Glomerular visceral epithelial cell (primary cell): ENCODE measurements at regions not wholly inside any gene's neighbourhood (a gene's known extent, or its start where the extent isn't known, plus 50 kb on each side); places are given as distances from the start of the nearest gene placed in this dataset.

ENCODE experiments used
- DNase-seq: peaks from one replicate; pipeline ENCODE4 v3.0.0-alpha.2; 2016; ENCODE audit errors: extremely low spot score

- peak; percentile 86 for DNase-seq
Observed at GRCh38 chr14:65281991-65282895, 130.3 kb upstream of the FUT8 start.

GRCh38 chr14:65282896-65283253 is 129.7 kb upstream of the FUT8 start:
- no peak for DNase-seq

- DNase-seq = no peak
Observed at GRCh38 chr14:65286443-65286842, 126.1 kb upstream of the FUT8 start.

- DNase-seq = no peak
Observed at GRCh38 chr14:65287264-65288131, 125.0 kb upstream of the FUT8 start.

- DNase-seq = peak; percentile 86
Observed at GRCh38 chr14:65290830-65291229, 121.7 kb upstream of the FUT8 start.

- DNase-seq = no peak
Observed at GRCh38 chr14:65291531-65291930, 121.0 kb upstream of the FUT8 start.

GRCh38 chr14:65294816-65295215 is 117.7 kb upstream of the FUT8 start:
- no peak for DNase-seq

GRCh38 chr14:65296402-65296801 is 116.1 kb upstream of the FUT8 start:
- DNase-seq = no peak

GRCh38 chr14:65296876-65297275 is 115.7 kb upstream of the FUT8 start:
- DNase-seq = no peak

GRCh38 chr14:65297744-65298143 is 114.8 kb upstream of the FUT8 start:
- DNase-seq = no peak

GRCh38 chr14:65299826-65300225 is 112.7 kb upstream of the FUT8 start:
- DNase-seq = no peak

- no peak for DNase-seq
Observed at GRCh38 chr14:65301862-65302539, 110.5 kb upstream of the FUT8 start.

GRCh38 chr14:65302571-65303189 is 109.8 kb upstream of the FUT8 start:
- DNase-seq = no peak

GRCh38 chr14:65303190-65303898 is 109.2 kb upstream of the FUT8 start:
- peak; percentile 37 for DNase-seq

- DNase-seq = no peak
Observed at GRCh38 chr14:65303899-65304222, 108.7 kb upstream of the FUT8 start.

- DNase-seq = no peak
Observed at GRCh38 chr14:65304239-65304638, 108.3 kb upstream of the FUT8 start.

- DNase-seq = no peak
Observed at GRCh38 chr14:65304963-65305362, 107.6 kb upstream of the FUT8 start.

- DNase-seq = no peak
Observed at GRCh38 chr14:65308536-65308935, 104.0 kb upstream of the FUT8 start.

GRCh38 chr14:65310568-65310967 is 102.0 kb upstream of the FUT8 start:
- no peak for DNase-seq

GRCh38 chr14:65312859-65313258 is 99.7 kb upstream of the FUT8 start:
- no peak for DNase-seq
